GM23338 (cell line): ENCODE measurements at regions not wholly inside any gene's neighbourhood (a gene's known extent, or its start where the extent isn't known, plus 50 kb on each side); places are given as distances from the start of the nearest gene placed in this dataset.
A peak's percentile ranks its signal among the peaks of the same experiment; 100 is the strongest.

Experiments used
- ATAC-seq: fragments of 200-7000 bp; cut with Tn5 transposase; 3 replicates; pipeline ENCODE4 v1.9.1; 2020
- DNase-seq: peaks from one replicate; pipeline ENCODE4 v3.0.0-alpha.2; 2015; ENCODE audit warnings: low spot score
- H2AFZ ChIP-seq: fragments of 200-600 bp; sonication (generic); 2 replicates; pipeline ENCODE4 v1.8.0; 2016; ENCODE audit warnings: antibody characterized with exemption, mild to moderate bottlenecking, moderate library complexity
- H3F3A ChIP-seq: fragments of 200-600 bp; sonication (generic); replicated peaks from 2 replicates; pipeline ENCODE4 v1.8.0; 2017; ENCODE audit warnings: antibody characterized with exemption, mixed run types, low read depth
- H3K27ac ChIP-seq: fragments of 200-600 bp; sonication (generic); 2 replicates; pipeline ENCODE4 v1.6.1; 2016; ENCODE audit warnings: low read depth
- H3K27me3 ChIP-seq: fragments of 200-600 bp; sonication (generic); 2 replicates; pipeline ENCODE4 v1.8.0; 2016; ENCODE audit warnings: mild to moderate bottlenecking, mixed run types, moderate library complexity; ENCODE audit not compliant: insufficient read depth
- H3K36me3 ChIP-seq: fragments of 200-600 bp; sonication (generic); 2 replicates; pipeline ENCODE4 v1.8.0; 2016; ENCODE audit warnings: mild to moderate bottlenecking; ENCODE audit not compliant: insufficient read depth
- H3K4me1 ChIP-seq: fragments of 200-600 bp; sonication (generic); 2 replicates; pipeline ENCODE4 v1.8.0; 2016; ENCODE audit warnings: mild to moderate bottlenecking, moderate library complexity; ENCODE audit not compliant: insufficient read depth
- H3K4me2 ChIP-seq: fragments of 200-600 bp; sonication (generic); 2 replicates; pipeline ENCODE4 v1.7.1; 2017; ENCODE audit warnings: mixed run types
- H3K4me3 ChIP-seq: fragments of 200-600 bp; sonication (generic); 2 replicates; pipeline ENCODE4 v1.6.1; 2016; ENCODE audit warnings: mixed run types
- H3K79me2 ChIP-seq: fragments of 200-600 bp; sonication (generic); replicated peaks from 2 replicates; pipeline ENCODE4 v1.8.0; 2017; ENCODE audit warnings: mild to moderate bottlenecking; ENCODE audit not compliant: insufficient read depth
- H3K9me2 ChIP-seq: fragments of 200-600 bp; sonication (generic); 2 replicates; pipeline ENCODE4 v1.8.0; 2017; ENCODE audit not compliant: insufficient read depth
- H4K20me1 ChIP-seq: fragments of 200-600 bp; sonication (generic); replicated peaks from 2 replicates; pipeline ENCODE4 v1.8.0; 2017; ENCODE audit warnings: mild to moderate bottlenecking; ENCODE audit not compliant: insufficient read depth
- H3K27ac Mint-ChIP-seq: 2 replicates; pipeline ENCODE4 v1.8.0; 2020; ENCODE audit warnings: inconsistent platforms, mild to moderate bottlenecking, moderate library complexity, mixed read lengths
- H3K27me3 Mint-ChIP-seq: 3 replicates; pipeline ENCODE4 v1.8.0; 2022; ENCODE audit warnings: low read depth, mild to moderate bottlenecking, moderate library complexity, mixed read lengths, inconsistent platforms; ENCODE audit not compliant: insufficient read depth, poor library complexity
- H3K36me3 Mint-ChIP-seq: 3 replicates; pipeline ENCODE4 v1.8.0; 2021; ENCODE audit warnings: low read depth, mild to moderate bottlenecking, inconsistent platforms, moderate library complexity, mixed read lengths
- H3K4me1 Mint-ChIP-seq: 3 replicates; pipeline ENCODE4 v1.8.0; 2020; ENCODE audit warnings: mild to moderate bottlenecking, inconsistent platforms, mixed read lengths
- H3K4me3 Mint-ChIP-seq: 3 replicates; pipeline ENCODE4 v1.8.0; 2021; ENCODE audit warnings: moderate library complexity, mild to moderate bottlenecking, inconsistent platforms, mixed read lengths
- H3K9me3 Mint-ChIP-seq: 3 replicates; pipeline ENCODE4 v1.8.0; 2020; ENCODE audit warnings: moderate library complexity, mild to moderate bottlenecking, inconsistent platforms, mixed read lengths
- CREB1 ChIP-seq: fragments of 250-450 bp; sonication (Bioruptor Pico); IDR thresholded peaks from 2 replicates; pipeline ENCODE4 v1.5.0; 2020; ENCODE audit warnings: low read depth, mild to moderate bottlenecking, moderate library complexity
- EZH2 ChIP-seq: fragments of 200-600 bp; sonication (generic); IDR thresholded peaks from one replicate; pipeline ENCODE4 v1.8.0; 2017; ENCODE audit warnings: antibody characterized with exemption, mild to moderate bottlenecking, low read depth; ENCODE audit not compliant: unreplicated experiment
- EZH2phosphoT487 ChIP-seq: fragments of 200-600 bp; sonication (generic); IDR thresholded peaks from one replicate; pipeline ENCODE4 v1.8.1; 2018; ENCODE audit warnings: antibody characterized with exemption; ENCODE audit not compliant: unreplicated experiment
- NANOG ChIP-seq: IDR thresholded peaks from 2 replicates; pipeline ENCODE4 v1.6.1; 2016; ENCODE audit warnings: antibody characterized with exemption, borderline replicate concordance
- POLR2AphosphoS5 ChIP-seq: IDR thresholded peaks from 2 replicates; pipeline ENCODE4 v1.6.1; 2016; ENCODE audit warnings: antibody characterized with exemption, low read depth
- STAT1 ChIP-seq: IDR thresholded peaks from one replicate; pipeline ENCODE4 v1.6.1; 2016; ENCODE audit warnings: antibody characterized with exemption; ENCODE audit not compliant: unreplicated experiment
- ZNF114 ChIP-seq: fragments of 250-450 bp; sonication (Bioruptor Pico); IDR thresholded peaks from 2 replicates; pipeline ENCODE4 v1.5.0; 2020; ENCODE audit warnings: mild to moderate bottlenecking, moderate library complexity
- ZNF331 ChIP-seq: fragments of 250-450 bp; sonication (Bioruptor Pico); IDR thresholded peaks from 2 replicates; pipeline ENCODE4 v1.5.0; 2020; ENCODE audit warnings: low read depth, mild to moderate bottlenecking, moderate library complexity
- TF ChIP-seq, protein P1 (sequence below): IDR thresholded peaks from one replicate; pipeline ENCODE4 v1.6.1; 2018; ENCODE audit warnings: antibody characterized with exemption; ENCODE audit not compliant: unreplicated experiment
- TF ChIP-seq, protein P2 (sequence below): IDR thresholded peaks from 2 replicates; pipeline ENCODE4 v1.6.1; 2016; ENCODE audit warnings: antibody characterized with exemption
- TF ChIP-seq, protein P3 (sequence below), 2 experiments: fragments of 200-600 bp in 1 of 2; sonication (generic) in 1 of 2; conservative IDR thresholded peaks; 2 replicates each; pipeline versions ENCODE4 v1.5.1 to v1.6.1; 2016 to 2017; ENCODE audit warnings: antibody characterized with exemption in 2 of 2, low read depth in 2 of 2, mild to moderate bottlenecking in 2 of 2, moderate library complexity in 1 of 2

DNA sequence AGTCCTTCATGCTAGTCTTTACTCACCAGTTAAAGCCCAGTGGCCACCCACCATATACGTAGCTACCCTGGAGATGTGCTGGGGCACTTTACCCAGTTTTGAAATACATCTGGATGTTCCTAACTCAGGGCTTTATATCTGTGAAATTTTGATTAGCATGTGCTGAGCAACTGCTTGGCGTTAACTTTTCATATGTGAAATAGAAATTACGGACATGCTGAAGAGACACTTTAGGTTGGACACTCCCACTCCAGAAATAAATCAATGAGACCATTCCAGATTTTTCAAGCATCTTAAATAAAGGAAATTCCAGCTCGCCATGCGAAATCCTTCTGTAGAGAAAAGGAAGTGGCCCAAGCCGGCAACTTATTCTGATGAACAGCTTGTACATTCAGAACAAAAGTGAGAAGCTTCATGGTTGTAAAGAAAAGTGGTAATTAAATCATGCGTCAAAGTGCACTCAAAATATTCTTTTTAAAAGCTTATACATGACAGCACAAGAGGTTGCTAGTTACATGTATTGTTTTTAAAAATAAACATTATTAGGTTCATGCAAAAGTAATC, 153.5 kb upstream of the ITGB1 start (continued):
- TF ChIP-seq, protein P1, sequence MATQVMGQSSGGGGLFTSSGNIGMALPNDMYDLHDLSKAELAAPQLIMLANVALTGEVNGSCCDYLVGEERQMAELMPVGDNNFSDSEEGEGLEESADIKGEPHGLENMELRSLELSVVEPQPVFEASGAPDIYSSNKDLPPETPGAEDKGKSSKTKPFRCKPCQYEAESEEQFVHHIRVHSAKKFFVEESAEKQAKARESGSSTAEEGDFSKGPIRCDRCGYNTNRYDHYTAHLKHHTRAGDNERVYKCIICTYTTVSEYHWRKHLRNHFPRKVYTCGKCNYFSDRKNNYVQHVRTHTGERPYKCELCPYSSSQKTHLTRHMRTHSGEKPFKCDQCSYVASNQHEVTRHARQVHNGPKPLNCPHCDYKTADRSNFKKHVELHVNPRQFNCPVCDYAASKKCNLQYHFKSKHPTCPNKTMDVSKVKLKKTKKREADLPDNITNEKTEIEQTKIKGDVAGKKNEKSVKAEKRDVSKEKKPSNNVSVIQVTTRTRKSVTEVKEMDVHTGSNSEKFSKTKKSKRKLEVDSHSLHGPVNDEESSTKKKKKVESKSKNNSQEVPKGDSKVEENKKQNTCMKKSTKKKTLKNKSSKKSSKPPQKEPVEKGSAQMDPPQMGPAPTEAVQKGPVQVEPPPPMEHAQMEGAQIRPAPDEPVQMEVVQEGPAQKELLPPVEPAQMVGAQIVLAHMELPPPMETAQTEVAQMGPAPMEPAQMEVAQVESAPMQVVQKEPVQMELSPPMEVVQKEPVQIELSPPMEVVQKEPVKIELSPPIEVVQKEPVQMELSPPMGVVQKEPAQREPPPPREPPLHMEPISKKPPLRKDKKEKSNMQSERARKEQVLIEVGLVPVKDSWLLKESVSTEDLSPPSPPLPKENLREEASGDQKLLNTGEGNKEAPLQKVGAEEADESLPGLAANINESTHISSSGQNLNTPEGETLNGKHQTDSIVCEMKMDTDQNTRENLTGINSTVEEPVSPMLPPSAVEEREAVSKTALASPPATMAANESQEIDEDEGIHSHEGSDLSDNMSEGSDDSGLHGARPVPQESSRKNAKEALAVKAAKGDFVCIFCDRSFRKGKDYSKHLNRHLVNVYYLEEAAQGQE = no peak
- TF ChIP-seq, protein P2, sequence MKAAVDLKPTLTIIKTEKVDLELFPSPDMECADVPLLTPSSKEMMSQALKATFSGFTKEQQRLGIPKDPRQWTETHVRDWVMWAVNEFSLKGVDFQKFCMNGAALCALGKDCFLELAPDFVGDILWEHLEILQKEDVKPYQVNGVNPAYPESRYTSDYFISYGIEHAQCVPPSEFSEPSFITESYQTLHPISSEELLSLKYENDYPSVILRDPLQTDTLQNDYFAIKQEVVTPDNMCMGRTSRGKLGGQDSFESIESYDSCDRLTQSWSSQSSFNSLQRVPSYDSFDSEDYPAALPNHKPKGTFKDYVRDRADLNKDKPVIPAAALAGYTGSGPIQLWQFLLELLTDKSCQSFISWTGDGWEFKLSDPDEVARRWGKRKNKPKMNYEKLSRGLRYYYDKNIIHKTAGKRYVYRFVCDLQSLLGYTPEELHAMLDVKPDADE = no peak
- TF ChIP-seq, protein P3, sequence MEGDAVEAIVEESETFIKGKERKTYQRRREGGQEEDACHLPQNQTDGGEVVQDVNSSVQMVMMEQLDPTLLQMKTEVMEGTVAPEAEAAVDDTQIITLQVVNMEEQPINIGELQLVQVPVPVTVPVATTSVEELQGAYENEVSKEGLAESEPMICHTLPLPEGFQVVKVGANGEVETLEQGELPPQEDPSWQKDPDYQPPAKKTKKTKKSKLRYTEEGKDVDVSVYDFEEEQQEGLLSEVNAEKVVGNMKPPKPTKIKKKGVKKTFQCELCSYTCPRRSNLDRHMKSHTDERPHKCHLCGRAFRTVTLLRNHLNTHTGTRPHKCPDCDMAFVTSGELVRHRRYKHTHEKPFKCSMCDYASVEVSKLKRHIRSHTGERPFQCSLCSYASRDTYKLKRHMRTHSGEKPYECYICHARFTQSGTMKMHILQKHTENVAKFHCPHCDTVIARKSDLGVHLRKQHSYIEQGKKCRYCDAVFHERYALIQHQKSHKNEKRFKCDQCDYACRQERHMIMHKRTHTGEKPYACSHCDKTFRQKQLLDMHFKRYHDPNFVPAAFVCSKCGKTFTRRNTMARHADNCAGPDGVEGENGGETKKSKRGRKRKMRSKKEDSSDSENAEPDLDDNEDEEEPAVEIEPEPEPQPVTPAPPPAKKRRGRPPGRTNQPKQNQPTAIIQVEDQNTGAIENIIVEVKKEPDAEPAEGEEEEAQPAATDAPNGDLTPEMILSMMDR (conservative IDR thresholded peaks at IDR 0.05; ENCODE audit: low read depth in 2 of 2) = no peak
- TF ChIP-seq STAT1 = no peak
- TF ChIP-seq CREB1 (CRISPR knock-in tag) = no peak

DNA sequence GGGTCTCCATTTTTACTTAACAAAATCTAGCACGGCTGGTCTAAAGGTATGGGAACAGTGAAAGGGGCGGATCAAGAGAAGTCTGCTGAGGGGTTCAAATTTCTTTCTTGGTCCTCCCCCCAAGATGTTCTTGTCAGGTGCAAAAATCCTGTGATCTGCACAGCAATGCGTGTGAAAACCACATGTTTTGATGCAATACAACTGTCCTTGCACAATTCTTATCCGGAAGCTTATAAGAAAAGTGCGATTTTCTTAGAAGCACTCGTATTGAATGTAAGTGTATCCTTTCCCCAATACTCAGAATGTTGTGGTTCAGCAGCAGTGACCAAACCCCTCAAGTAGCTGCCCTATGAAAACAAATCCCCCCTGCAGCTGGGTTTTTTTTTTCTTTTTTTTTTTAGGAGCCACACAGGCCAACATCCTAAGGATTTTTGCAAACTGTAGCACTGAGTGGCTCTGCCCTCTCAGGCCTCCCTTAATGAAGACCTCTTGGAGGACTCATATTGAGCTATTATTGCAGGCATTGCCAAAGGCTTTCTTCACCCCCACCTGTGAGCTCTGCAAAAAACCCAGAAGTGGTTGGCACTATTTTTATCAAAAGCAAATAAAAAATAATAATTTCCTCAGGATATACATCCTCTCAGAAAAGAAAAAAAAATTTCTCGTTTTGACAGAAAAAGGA, 151.9 kb upstream of the ITGB1 start:
- Histone ChIP-seq H3K27ac (no peak overlapping the region), H3K79me2 (no peaks in the 10 kb centered on the region), H3K4me2 (no peak overlapping the region), H3K36me3 (no peaks in the 10 kb centered on the region), H3F3A (no peaks in the 10 kb centered on the region), H2AFZ (peak overlapping the region; percentile 85), H3K4me1 (peaks cover 41% of the 10 kb centered on the region), H3K4me3 (no peak overlapping the region), H4K20me1 (no peaks in the 10 kb centered on the region), H3K27me3 (no peaks in the 10 kb centered on the region), H3K9me2 (0 out of 2 replicates have a peak, but pooled peaks cover 3% of the 10 kb centered on the region)
- peaks cover 6% of the 10 kb centered on the region for H3K27me3 Mint-ChIP-seq
- H3K27ac Mint-ChIP-seq = no peak overlapping the region
- H3K4me3 Mint-ChIP-seq = no peak overlapping the region
- peaks cover 1% of the 10 kb centered on the region; the same call in 2 of the 3 replicates for H3K9me3 Mint-ChIP-seq
- peaks cover 40% of the 10 kb centered on the region for H3K4me1 Mint-ChIP-seq
- ATAC-seq = no peak
- DNase-seq = no peak
- peaks cover 1% of the 10 kb centered on the region; the same call in 1 of the 3 replicates for H3K36me3 Mint-ChIP-seq
- TF ChIP-seq EZH2phosphoT487 (no peak), STAT1 (no peak), CREB1 (CRISPR knock-in tag) (no peak), EZH2 (no peak), POLR2AphosphoS5 (no peak), NANOG (no peak), ZNF331 (CRISPR knock-in tag) (no peak), ZNF114 (no peak)
- TF ChIP-seq, protein P2 = no peak
- TF ChIP-seq, protein P1 = no peak
